ENCODE measurements at regions not wholly inside any gene's neighbourhood (a gene's known extent, or its start where the extent isn't known, plus 50 kb on each side); places are given as distances from the start of the nearest gene placed in this dataset.

DNA sequence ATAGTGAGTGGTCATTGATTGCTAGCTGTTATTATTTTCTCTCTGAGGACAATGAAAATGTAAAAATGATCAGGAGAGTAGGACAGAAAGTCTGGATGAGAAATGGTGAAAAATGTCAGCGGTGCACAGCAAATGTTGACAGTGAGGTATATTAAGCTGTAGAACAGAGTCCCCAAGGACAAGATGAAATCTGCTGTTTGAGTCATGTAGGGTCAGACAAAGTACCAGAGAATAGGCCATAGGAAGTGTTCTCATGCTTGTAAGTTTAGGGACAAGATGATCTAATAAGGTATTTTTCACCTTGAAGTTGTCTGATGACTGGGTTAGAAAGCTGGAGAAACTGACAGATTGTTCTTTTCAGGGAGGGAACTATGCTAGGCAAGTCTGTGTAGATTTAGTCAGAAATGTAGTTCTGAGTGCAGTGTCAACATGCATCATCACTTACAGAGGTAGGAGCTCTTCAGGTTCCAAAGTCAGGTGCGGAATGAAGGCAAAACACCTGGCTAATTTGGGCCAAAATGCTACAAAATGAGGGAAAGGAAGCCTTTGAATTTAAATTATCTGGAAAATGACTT is 369.3 kb downstream of the DLEU7 start:
- Histone ChIP-seq H3K9me3 (no peaks in the 10 kb centered on the region), H3K36me3 (no peaks in the 10 kb centered on the region), H3K27me3 (no peaks in the 10 kb centered on the region), H3K4me3 (ENCODE audit: low read depth, low read length) (no peak overlapping the region), H3K4me1 (no peaks in the 10 kb centered on the region; the same call in 1 of the 2 replicates)
- TF ChIP-seq, protein P1, sequence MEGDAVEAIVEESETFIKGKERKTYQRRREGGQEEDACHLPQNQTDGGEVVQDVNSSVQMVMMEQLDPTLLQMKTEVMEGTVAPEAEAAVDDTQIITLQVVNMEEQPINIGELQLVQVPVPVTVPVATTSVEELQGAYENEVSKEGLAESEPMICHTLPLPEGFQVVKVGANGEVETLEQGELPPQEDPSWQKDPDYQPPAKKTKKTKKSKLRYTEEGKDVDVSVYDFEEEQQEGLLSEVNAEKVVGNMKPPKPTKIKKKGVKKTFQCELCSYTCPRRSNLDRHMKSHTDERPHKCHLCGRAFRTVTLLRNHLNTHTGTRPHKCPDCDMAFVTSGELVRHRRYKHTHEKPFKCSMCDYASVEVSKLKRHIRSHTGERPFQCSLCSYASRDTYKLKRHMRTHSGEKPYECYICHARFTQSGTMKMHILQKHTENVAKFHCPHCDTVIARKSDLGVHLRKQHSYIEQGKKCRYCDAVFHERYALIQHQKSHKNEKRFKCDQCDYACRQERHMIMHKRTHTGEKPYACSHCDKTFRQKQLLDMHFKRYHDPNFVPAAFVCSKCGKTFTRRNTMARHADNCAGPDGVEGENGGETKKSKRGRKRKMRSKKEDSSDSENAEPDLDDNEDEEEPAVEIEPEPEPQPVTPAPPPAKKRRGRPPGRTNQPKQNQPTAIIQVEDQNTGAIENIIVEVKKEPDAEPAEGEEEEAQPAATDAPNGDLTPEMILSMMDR (IDR thresholded peaks at IDR 0.05; ENCODE audit: low read depth, low read length), result no peak
- DNase-seq, result no peak

DNA sequence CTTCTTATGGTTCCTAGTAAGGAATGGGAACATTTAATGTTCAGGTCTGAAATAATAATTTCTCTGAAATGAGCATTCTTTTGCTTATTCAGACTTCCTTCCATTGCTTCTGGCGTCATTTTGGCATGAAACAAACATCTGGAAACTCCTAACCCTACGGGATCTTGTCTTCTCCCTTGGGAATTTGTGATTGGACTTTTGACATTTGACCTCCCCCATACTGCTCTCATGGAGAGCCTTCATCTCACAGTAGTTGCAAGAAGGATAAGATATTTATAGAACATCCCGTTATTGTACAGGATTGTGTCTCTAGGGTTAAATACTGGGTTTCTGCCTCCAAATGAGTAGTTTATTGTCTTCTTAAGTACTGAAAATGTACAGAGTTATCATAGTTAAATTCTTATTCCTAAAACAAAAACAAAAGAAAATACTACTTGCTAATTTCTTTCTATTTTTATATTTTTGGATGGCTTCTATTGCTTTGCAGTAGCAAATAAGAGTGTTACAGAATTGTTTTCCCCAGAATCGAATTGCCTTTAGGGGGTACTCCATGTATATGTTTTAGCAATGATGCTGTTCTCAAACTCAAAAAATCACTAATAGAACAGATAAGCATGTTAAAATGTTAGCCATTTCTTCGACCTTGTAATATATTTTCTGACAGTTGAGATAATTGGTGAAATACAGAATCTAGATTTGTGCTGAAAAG is 366.8 kb downstream of the DLEU7 start:
- Histone ChIP-seq H3K9me3 (no peaks in the 10 kb centered on the region), H3K36me3 (no peaks in the 10 kb centered on the region), H3K4me3 (ENCODE audit: low read depth, low read length) (no peak overlapping the region), H3K4me1 (no peaks in the 10 kb centered on the region), H3K27me3 (no peaks in the 10 kb centered on the region)
- DNase-seq, result no peak
- TF ChIP-seq, protein P1 (IDR thresholded peaks at IDR 0.05; ENCODE audit: low read depth, low read length), result no peak

DNA sequence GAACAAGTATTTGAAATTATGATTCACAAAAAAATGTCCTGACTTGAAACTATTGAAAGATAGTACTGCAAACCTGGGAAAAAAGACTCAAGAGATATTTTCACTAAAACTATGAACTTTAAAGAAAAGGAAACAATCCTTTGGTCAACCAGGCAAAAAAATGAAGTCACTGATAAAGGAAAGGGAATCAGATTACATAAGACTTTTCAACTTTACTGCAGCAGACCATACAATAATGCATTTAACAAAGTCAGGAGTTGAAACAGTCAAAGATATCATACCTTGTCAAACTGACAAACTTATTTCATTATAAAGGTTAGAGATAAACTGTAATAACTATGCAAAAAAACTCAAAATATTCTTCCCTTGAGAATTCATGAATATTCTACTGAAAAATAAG is 361.6 kb downstream of the DLEU7 start:
- Histone ChIP-seq H3K4me1 (peaks cover 9% of the 10 kb centered on the region), H3K27me3 (no peaks in the 10 kb centered on the region), H3K36me3 (no peaks in the 10 kb centered on the region), H3K9me3 (no peaks in the 10 kb centered on the region), H3K4me3 (ENCODE audit: low read depth, low read length) (no peak overlapping the region)
- TF ChIP-seq, protein P1 (IDR thresholded peaks at IDR 0.05; ENCODE audit: low read depth, low read length), result no peak
- DNase-seq, result no peak

DNA sequence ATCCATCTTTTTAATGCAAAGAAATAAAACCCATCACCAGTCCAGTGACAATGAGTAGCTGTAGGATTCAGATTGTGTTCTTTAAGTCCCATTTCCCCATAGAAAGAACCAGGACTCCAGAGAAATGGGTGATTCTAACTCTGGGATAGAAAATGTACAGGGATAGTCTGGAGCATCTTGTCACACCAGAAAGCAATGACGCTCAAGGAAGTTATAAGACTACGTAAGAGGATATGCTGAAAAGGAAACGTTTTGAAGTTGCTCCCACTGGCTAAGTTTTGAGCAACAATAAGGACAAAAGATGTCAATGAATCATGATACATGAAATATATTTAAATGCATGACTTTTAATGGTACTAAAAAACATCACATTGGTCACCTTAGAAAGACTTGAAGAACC is 360.1 kb downstream of the DLEU7 start:
- no peak overlapping the region for H3K4me3 ChIP-seq (ENCODE audit: low read depth, low read length)
- TF ChIP-seq, protein P1 (IDR thresholded peaks at IDR 0.05; ENCODE audit: low read depth, low read length), result no peak
- no peaks in the 10 kb centered on the region for H3K27me3 ChIP-seq
- H3K9me3 ChIP-seq, result no peaks in the 10 kb centered on the region
- peaks cover 14% of the 10 kb centered on the region for H3K4me1 ChIP-seq
- DNase-seq, result no peak
- no peaks in the 10 kb centered on the region for H3K36me3 ChIP-seq

DNA sequence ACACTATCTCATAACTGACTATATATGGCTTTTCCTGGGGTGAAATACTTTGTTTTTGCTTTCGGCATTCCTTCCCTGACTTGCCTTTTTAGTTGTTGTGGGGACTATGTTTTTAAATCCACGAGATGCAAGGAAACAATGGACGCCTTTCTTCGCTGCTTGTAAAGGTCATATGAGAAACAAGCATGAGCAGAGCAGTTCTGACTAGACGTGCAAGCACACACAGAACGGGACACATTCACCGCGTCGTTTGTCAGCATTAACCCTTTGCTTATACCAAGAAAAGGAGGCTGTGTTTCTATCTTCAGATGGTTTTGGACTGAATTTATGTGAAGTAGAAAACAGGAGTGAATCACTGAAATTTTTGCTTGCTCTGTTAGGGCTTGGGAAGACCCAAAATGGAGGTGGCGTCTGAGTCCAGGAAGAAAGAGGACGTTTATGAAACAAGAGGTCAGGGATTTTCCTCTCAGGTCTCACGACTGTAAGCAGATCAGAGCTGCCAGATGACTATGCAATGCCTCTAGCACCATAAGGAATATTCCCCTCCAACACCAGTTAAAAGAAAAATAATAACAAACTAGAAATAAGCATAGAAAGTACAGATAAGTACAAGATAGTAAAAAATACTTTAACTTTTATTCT is 358.9 kb downstream of the DLEU7 start:
- TF ChIP-seq, protein P1 (IDR thresholded peaks at IDR 0.05; ENCODE audit: low read depth, low read length), result no peak
- no peaks in the 10 kb centered on the region for H3K27me3 ChIP-seq
- DNase-seq, result no peak

More for the DNA sequence above, 358.9 kb downstream of the DLEU7 start:
- Histone ChIP-seq H3K4me3 (ENCODE audit: low read depth, low read length) (no peak overlapping the region), H3K9me3 (no peaks in the 10 kb centered on the region), H3K4me1 (peaks cover 14% of the 10 kb centered on the region), H3K36me3 (no peaks in the 10 kb centered on the region)
